ENCODE measurements at regions not wholly inside any gene's neighbourhood (a gene's known extent, or its start where the extent isn't known, plus 50 kb on each side); places are given as distances from the start of the nearest gene placed in this dataset.

DNA sequence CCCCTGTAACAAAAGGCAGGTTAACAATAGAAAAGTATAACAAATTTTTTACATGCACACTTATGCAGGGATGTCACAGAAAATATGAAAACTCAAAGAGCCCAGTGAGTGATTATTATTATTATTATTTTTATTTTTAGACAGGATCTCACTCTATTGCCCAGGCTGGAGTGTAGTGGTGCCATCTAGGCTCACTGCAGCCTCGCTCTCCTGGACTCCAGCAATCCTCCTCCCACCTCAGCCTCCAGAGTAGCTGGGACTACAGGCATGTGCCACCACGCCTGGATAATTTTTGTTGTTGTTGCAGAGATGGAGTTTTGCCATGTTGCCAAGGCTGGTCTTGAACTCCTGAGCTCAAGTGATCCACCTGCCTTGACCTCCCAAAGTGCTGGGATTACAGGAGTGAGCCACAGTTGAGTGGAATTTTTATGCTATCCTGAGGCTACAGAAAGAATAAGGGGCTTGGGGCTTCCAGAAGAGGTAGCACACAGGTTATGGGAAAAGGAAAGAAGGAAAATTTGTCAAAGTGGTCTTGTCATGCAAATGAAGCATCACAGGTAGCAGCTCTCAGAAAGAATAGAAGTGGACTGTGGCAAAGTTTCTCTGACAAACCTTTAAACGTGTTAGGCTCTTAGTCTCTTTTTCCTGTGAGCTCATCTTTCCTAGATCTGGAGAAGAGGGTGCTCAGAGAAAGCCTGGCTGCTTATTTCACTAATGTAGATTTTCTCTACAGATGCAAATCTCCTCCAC lies 87.7 kb upstream of the LSM14A start:
- intact Hi-C loops (cut with DNase I): no loop called here
- no peak for DNase-seq
- H3K4me3 ChIP-seq (ENCODE audit: low read length in 3 of 3): no peak overlapping the region
- no peaks in the 10 kb centered on the region for H3K9me3 ChIP-seq (ENCODE audit: control insufficient read depth in 2 of 3, insufficient read depth in 1 of 3, low read length in 3 of 3)
- H3K9ac ChIP-seq (ENCODE audit: low read length in 3 of 3): no peak overlapping the region
- no peak for FAIRE-seq
- no peak overlapping the region for H3K27ac ChIP-seq (ENCODE audit: low read depth in 2 of 2, low read length in 2 of 2)
- no peaks in the 10 kb centered on the region for H3K36me3 ChIP-seq (ENCODE audit: control insufficient read depth in 2 of 3, insufficient read depth in 3 of 3, low read length in 3 of 3)
- H3K4me1 ChIP-seq (ENCODE audit: control insufficient read depth in 2 of 3, insufficient read depth in 2 of 3, low read depth in 1 of 3, low read length in 3 of 3): no peaks in the 10 kb centered on the region
- no peak for TF ChIP-seq CTCF (IDR thresholded peaks at IDR 0.05; ENCODE audit: borderline replicate concordance, extremely low read depth, insufficient read depth)
- H3K27me3 ChIP-seq (ENCODE audit: control insufficient read depth, insufficient read depth, low read length): no peaks in the 10 kb centered on the region

DNA sequence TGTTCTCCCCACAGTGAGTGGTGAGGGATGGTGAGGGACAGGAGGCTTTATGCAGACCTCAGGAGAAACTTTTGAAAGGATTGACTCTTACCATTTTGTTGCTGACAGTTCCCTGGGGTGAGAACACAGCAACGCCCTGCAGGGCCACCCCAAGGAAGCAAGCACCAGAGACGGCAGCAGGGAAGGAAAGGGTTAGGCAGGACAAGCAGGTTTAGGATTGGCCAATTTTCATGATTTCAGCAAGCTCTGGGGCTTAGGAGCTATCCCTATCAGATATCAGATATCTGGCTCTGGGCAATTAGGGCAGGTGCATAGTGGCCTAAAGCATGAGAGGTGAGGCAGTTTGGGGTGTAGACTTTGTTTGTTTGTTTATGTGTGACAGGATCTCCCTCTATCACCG lies 87.0 kb upstream of the LSM14A start:
- H3K4me3 ChIP-seq (ENCODE audit: low read length in 3 of 3): no peak overlapping the region
- no peak for DNase-seq
- intact Hi-C loops (cut with DNase I): no loop called here
- no peak for TF ChIP-seq CTCF (IDR thresholded peaks at IDR 0.05; ENCODE audit: borderline replicate concordance, extremely low read depth, insufficient read depth)
- H3K27ac ChIP-seq (ENCODE audit: low read depth in 2 of 2, low read length in 2 of 2): no peak overlapping the region
- no peak for FAIRE-seq
- H3K36me3 ChIP-seq (ENCODE audit: control insufficient read depth in 2 of 3, insufficient read depth in 3 of 3, low read length in 3 of 3): no peaks in the 10 kb centered on the region
- no peak overlapping the region for H3K9ac ChIP-seq (ENCODE audit: low read length in 3 of 3)
- no peaks in the 10 kb centered on the region for H3K4me1 ChIP-seq (ENCODE audit: control insufficient read depth in 2 of 3, insufficient read depth in 2 of 3, low read depth in 1 of 3, low read length in 3 of 3)
- no peaks in the 10 kb centered on the region for H3K27me3 ChIP-seq (ENCODE audit: control insufficient read depth, insufficient read depth, low read length)
- no peaks in the 10 kb centered on the region for H3K9me3 ChIP-seq (ENCODE audit: control insufficient read depth in 2 of 3, insufficient read depth in 1 of 3, low read length in 3 of 3)

- Histone ChIP-seq H3K9ac (ENCODE audit: low read length in 3 of 3) (no peak overlapping the region), H3K36me3 (ENCODE audit: control insufficient read depth in 2 of 3, insufficient read depth in 3 of 3, low read length in 3 of 3) (no peaks in the 10 kb centered on the region), H3K27me3 (ENCODE audit: control insufficient read depth, insufficient read depth, low read length) (no peaks in the 10 kb centered on the region), H3K4me3 (ENCODE audit: low read length in 3 of 3) (no peak overlapping the region), H3K27ac (ENCODE audit: low read depth in 2 of 2, low read length in 2 of 2) (no peak overlapping the region), H3K4me1 (ENCODE audit: control insufficient read depth in 2 of 3, insufficient read depth in 2 of 3, low read depth in 1 of 3, low read length in 3 of 3) (no peaks in the 10 kb centered on the region), H3K9me3 (ENCODE audit: control insufficient read depth in 2 of 3, insufficient read depth in 1 of 3, low read length in 3 of 3) (no peaks in the 10 kb centered on the region)
- no peak for DNase-seq
- FAIRE-seq: no peak
- intact Hi-C loops (cut with DNase I): no loop called here
- TF ChIP-seq CTCF (IDR thresholded peaks at IDR 0.05; ENCODE audit: borderline replicate concordance, extremely low read depth, insufficient read depth): no peak
Measured at GRCh38 chr19:34088292-34088691, 84.0 kb upstream of the LSM14A start.

DNA sequence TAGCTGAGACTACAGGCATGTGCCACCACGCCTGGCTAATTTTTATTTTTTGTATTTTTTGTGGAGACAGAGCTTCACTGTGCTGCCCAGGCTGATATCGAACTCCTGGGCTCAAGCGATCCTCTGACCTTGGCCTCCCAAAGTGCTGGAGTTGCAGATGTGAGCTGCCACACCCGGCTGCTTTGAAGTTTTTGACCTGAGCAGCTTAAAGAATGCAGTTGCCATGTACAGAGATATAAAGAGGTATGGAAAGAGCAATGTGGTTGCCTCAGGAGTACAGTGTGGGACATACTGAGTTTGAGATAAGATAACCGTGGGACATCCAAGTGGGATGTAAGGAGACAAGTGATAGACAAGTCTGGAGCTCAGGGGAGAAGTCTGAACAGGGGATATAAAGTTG lies 82.7 kb upstream of the LSM14A start:
- Histone ChIP-seq H3K9me3 (ENCODE audit: control insufficient read depth in 2 of 3, insufficient read depth in 1 of 3, low read length in 3 of 3) (no peaks in the 10 kb centered on the region), H3K9ac (ENCODE audit: low read length in 3 of 3) (no peak overlapping the region), H3K27me3 (ENCODE audit: control insufficient read depth, insufficient read depth, low read length) (no peaks in the 10 kb centered on the region), H3K36me3 (ENCODE audit: control insufficient read depth in 2 of 3, insufficient read depth in 3 of 3, low read length in 3 of 3) (no peaks in the 10 kb centered on the region), H3K4me1 (ENCODE audit: control insufficient read depth in 2 of 3, insufficient read depth in 2 of 3, low read depth in 1 of 3, low read length in 3 of 3) (no peaks in the 10 kb centered on the region), H3K4me3 (ENCODE audit: low read length in 3 of 3) (no peak overlapping the region), H3K27ac (ENCODE audit: low read depth in 2 of 2, low read length in 2 of 2) (no peak overlapping the region)
- no peak for TF ChIP-seq CTCF (IDR thresholded peaks at IDR 0.05; ENCODE audit: borderline replicate concordance, extremely low read depth, insufficient read depth)
- FAIRE-seq (no peak), DNase-seq (no peak)
- intact Hi-C loops (cut with DNase I): no loop called here

All from kidney (tissue), 13 donors.